Sigmoid colon (tissue), 6 donors: ENCODE measurements at regions not wholly inside any gene's neighbourhood (a gene's known extent, or its start where the extent isn't known, plus 50 kb on each side); places are given as distances from the start of the nearest gene placed in this dataset.

ENCODE experiments used
- DNase-seq: peaks from one replicate; pipeline ENCODE4 v3.0.0-alpha.2; 2019
- H3K27ac ChIP-seq, 4 donors: fragments of 200-600 bp; sonication (generic); one replicate each; pipeline ENCODE4 v1.5.1; 2016 to 2019; ENCODE audit warnings: mild to moderate bottlenecking in 1 of 4
- H3K27me3 ChIP-seq, 3 donors: fragments of 200-600 bp; sonication (generic); one replicate each; pipeline ENCODE4 v1.5.1; 2019; ENCODE audit warnings: mild to moderate bottlenecking in 1 of 3
- H3K36me3 ChIP-seq, 4 donors: fragments of 200-600 bp; sonication (generic); one replicate each; pipeline ENCODE4 v1.5.1; 2016 to 2019
- H3K4me1 ChIP-seq, 4 donors: fragments of 200-600 bp; sonication (generic); one replicate each; pipeline ENCODE4 v1.5.1; 2017 to 2019
- H3K4me3 ChIP-seq, 4 donors: fragments of 200-600 bp; sonication (generic); one replicate each; pipeline ENCODE4 v1.5.1; 2017 to 2019; ENCODE audit warnings: mild to moderate bottlenecking in 2 of 4, moderate library complexity in 1 of 4
- H3K9me3 ChIP-seq, 4 donors: fragments of 200-600 bp in 3 of 4; sonication (generic) in 3 of 4; one replicate each; pipeline versions ENCODE4 v1.5.1 to v1.6.1; 2013 to 2019
- CTCF ChIP-seq, 4 experiments: fragments of 450-650 bp in 3 of 4; fragments of 200-600 bp in 1 of 4; IDR thresholded peaks; one replicate each; pipeline ENCODE4 v1.5.1; 2016 to 2019; ENCODE audit warnings: antibody characterized with exemption in 4 of 4, mild to moderate bottlenecking in 3 of 4, moderate library complexity in 2 of 4
- EP300 ChIP-seq, 4 donors: sonication (generic); formaldehyde crosslinking; IDR thresholded peaks; one replicate each; pipeline ENCODE4 v1.6.1; 2017; ENCODE audit warnings: antibody characterized with exemption in 4 of 4
- POLR2A ChIP-seq, 2 donors: fragments of 450-650 bp; IDR thresholded peaks; one replicate each; pipeline ENCODE4 v1.6.1; 2016; ENCODE audit warnings: antibody characterized with exemption in 2 of 2, mild to moderate bottlenecking in 2 of 2, moderate library complexity in 2 of 2
- POLR2AphosphoS5 ChIP-seq, 4 donors: sonication (generic); formaldehyde crosslinking; IDR thresholded peaks; one replicate each; pipeline ENCODE4 v1.6.1; 2017; ENCODE audit warnings: antibody characterized with exemption in 4 of 4
- WGBS, 2 donors: extraction: QIAGEN DNeasy Blood & Tissue Kit; methylation state at CpG; one replicate each; pipeline ENCODE4 v1.1.7; 2013; 5-methylcytosine and 5-hydroxymethylcytosine counted together
- intact Hi-C: fragments of 100-400 bp; cut with DNase I; formaldehyde crosslinking; loops from one replicate; pipeline ENCODE4 v1.15.1; 2023
- donor health status: healthy with polysubstance abuse.
- donor health status: healthy.

- Histone ChIP-seq H3K4me1 (peaks cover 0 to 10% (median 0%) of the 10 kb centered on the region in 4 donors), H3K27ac (no peak overlapping the region), H3K36me3 (no peaks in the 10 kb centered on the region), H3K4me3 (no peak overlapping the region), H3K27me3 (no peaks in the 10 kb centered on the region), H3K9me3 (no peaks in the 10 kb centered on the region)
- no peak for DNase-seq
- TF ChIP-seq POLR2AphosphoS5 (IDR thresholded peaks at IDR 0.05) (no peak), EP300 (IDR thresholded peaks at IDR 0.05) (no peak), POLR2A (IDR thresholded peaks at IDR 0.05) (no peak), CTCF (IDR thresholded peaks at IDR 0.05) (no peak)
- 86 to 95% methylated on average over 1 of the region's 1 CpG for WGBS, 2 donors
- intact Hi-C loops, result no loop called here
Observed at GRCh38 chr4:81665649-81666048, 193.9 kb upstream of the RASGEF1B start.

- H3K4me1 ChIP-seq, result peaks cover 0 to 10% (median 0%) of the 10 kb centered on the region in 4 donors
- TF ChIP-seq EP300 (IDR thresholded peaks at IDR 0.05) (no peak), POLR2AphosphoS5 (IDR thresholded peaks at IDR 0.05) (no peak), CTCF (IDR thresholded peaks at IDR 0.05) (no peak), POLR2A (IDR thresholded peaks at IDR 0.05) (no peak)
- intact Hi-C loops, result no loop called here
- no peak for DNase-seq
- H3K27me3 ChIP-seq, result no peaks in the 10 kb centered on the region
- H3K9me3 ChIP-seq, result no peaks in the 10 kb centered on the region
- no peak overlapping the region for H3K27ac ChIP-seq
- H3K36me3 ChIP-seq, result no peaks in the 10 kb centered on the region
- no peak overlapping the region for H3K4me3 ChIP-seq
Observed at GRCh38 chr4:81665045-81665444, 193.3 kb upstream of the RASGEF1B start.

GRCh38 chr4:81664079-81664478 lies 192.4 kb upstream of the RASGEF1B start:
- no peak for DNase-seq
- WGBS, 2 donors, result 77 to 82% methylated on average over 4 of the region's 4 CpGs
- TF ChIP-seq POLR2AphosphoS5 (IDR thresholded peaks at IDR 0.05) (no peak), CTCF (IDR thresholded peaks at IDR 0.05) (no peak), EP300 (IDR thresholded peaks at IDR 0.05) (no peak), POLR2A (IDR thresholded peaks at IDR 0.05) (no peak)

GRCh38 chr4:81663368-81663767 lies 191.7 kb upstream of the RASGEF1B start:
- no peak for TF ChIP-seq CTCF (IDR thresholded peaks at IDR 0.05)
- TF ChIP-seq EP300 (IDR thresholded peaks at IDR 0.05), result no peak
- Histone ChIP-seq H3K27ac (no peak overlapping the region), H3K4me1 (peaks cover 0 to 10% (median 0%) of the 10 kb centered on the region in 4 donors), H3K27me3 (no peaks in the 10 kb centered on the region), H3K9me3 (no peaks in the 10 kb centered on the region), H3K4me3 (no peak overlapping the region), H3K36me3 (no peaks in the 10 kb centered on the region)
- WGBS, 2 donors, result 92 to 96% methylated on average over 2 of the region's 2 CpGs
- no peak for DNase-seq
- intact Hi-C loops, result no loop called here

More at GRCh38 chr4:81664079-81664478, 192.4 kb upstream of the RASGEF1B start:
- Histone ChIP-seq H3K27me3 (no peaks in the 10 kb centered on the region), H3K9me3 (no peaks in the 10 kb centered on the region), H3K27ac (no peak overlapping the region), H3K4me1 (peaks cover 0 to 10% (median 0%) of the 10 kb centered on the region in 4 donors), H3K4me3 (no peak overlapping the region), H3K36me3 (no peaks in the 10 kb centered on the region)
- intact Hi-C loops, result no loop called here

- H3K4me3 ChIP-seq, result no peak overlapping the region
- no peaks in the 10 kb centered on the region for H3K36me3 ChIP-seq
- no peak for DNase-seq
- H3K9me3 ChIP-seq, result peaks cover 0 to 2% (median 0%) of the 10 kb centered on the region in 4 donors
- no peak overlapping the region for H3K27ac ChIP-seq
- H3K4me1 ChIP-seq, result peaks cover 0 to 5% (median 0%) of the 10 kb centered on the region in 4 donors
- TF ChIP-seq EP300 (IDR thresholded peaks at IDR 0.05) (no peak), POLR2A (IDR thresholded peaks at IDR 0.05) (no peak), POLR2AphosphoS5 (IDR thresholded peaks at IDR 0.05) (no peak)
- intact Hi-C loops, result no loop called here
- no peaks in the 10 kb centered on the region for H3K27me3 ChIP-seq
Observed at GRCh38 chr4:81659051-81659450, 187.3 kb upstream of the RASGEF1B start.
